Activated CD8-positive, alpha-beta memory T cell treated with anti-CD3 and anti-CD28 coated beads for 36 hours (primary cell): ENCODE measurements at regions not wholly inside any gene's neighbourhood (a gene's known extent, or its start where the extent isn't known, plus 50 kb on each side); places are given as distances from the start of the nearest gene placed in this dataset.
"Not testable (repeated sequence)": the region's sequence is repeated elsewhere in the genome, so short reads cannot be mapped to it uniquely, and the experiment has no call there.

ENCODE experiments used
- CTCF ChIA-PET: fragments of 350-600 bp; sonication (Branson Sonifier 250); formaldehyde crosslinking; loops from one replicate; lab custom pipeline; 2021; ENCODE audit warnings: antibody characterized with exemption; lab: Charles Lee
- POLR2A ChIA-PET: fragments of 350-600 bp; sonication (Branson Sonifier 250); formaldehyde crosslinking; loops from one replicate; lab custom pipeline; 2021; ENCODE audit warnings: antibody characterized with exemption; lab: Charles Lee

GRCh38 chr5:99410386-99410785 lies 481.6 kb upstream of the CHD1 start:
- POLR2A ChIA-PET, CTCF ChIA-PET: not testable (repeated sequence)

GRCh38 chr5:99404764-99405302 lies 476.0 kb upstream of the CHD1 start:
- POLR2A ChIA-PET, CTCF ChIA-PET: not testable (repeated sequence)

GRCh38 chr5:99400571-99400970 lies 471.8 kb upstream of the CHD1 start:
- CTCF ChIA-PET, POLR2A ChIA-PET: not testable (repeated sequence)

GRCh38 chr5:99398976-99399375 lies 470.2 kb upstream of the CHD1 start:
- CTCF ChIA-PET, result no interaction called here
- POLR2A ChIA-PET, result no interaction called here

GRCh38 chr5:99386406-99387077 lies 457.7 kb upstream of the CHD1 start:
- ChIA-PET POLR2A (no interaction called here), CTCF (no interaction called here)

GRCh38 chr5:99379187-99379586 lies 450.4 kb upstream of the CHD1 start:
- POLR2A ChIA-PET, result no interaction called here

GRCh38 chr5:99378443-99378842 lies 449.6 kb upstream of the CHD1 start:
- CTCF ChIA-PET, result no interaction called here
- POLR2A ChIA-PET, result no interaction called here

More at GRCh38 chr5:99379187-99379586, 450.4 kb upstream of the CHD1 start:
- CTCF ChIA-PET, result no interaction called here

GRCh38 chr5:99369797-99370593 lies 441.2 kb upstream of the CHD1 start:
- CTCF ChIA-PET, result no interaction called here
- POLR2A ChIA-PET, result no interaction called here

- ChIA-PET POLR2A (no interaction called here), CTCF (no interaction called here)
These were observed 439.9 kb upstream of the CHD1 start for GRCh38 chr5:99368726-99369125.

- POLR2A ChIA-PET, result no interaction called here
- CTCF ChIA-PET, result no interaction called here
These were observed 427.1 kb upstream of the CHD1 start for GRCh38 chr5:99355881-99356280.

GRCh38 chr5:99349787-99350186 lies 421.0 kb upstream of the CHD1 start:
- CTCF ChIA-PET, result no interaction called here
- POLR2A ChIA-PET, result no interaction called here

GRCh38 chr5:99348597-99348996 lies 419.8 kb upstream of the CHD1 start:
- ChIA-PET POLR2A (no interaction called here), CTCF (no interaction called here)

GRCh38 chr5:99339758-99340157 lies 411.0 kb upstream of the CHD1 start:
- POLR2A ChIA-PET, result not testable (repeated sequence)

GRCh38 chr5:99334936-99335335 lies 406.1 kb upstream of the CHD1 start:
- CTCF ChIA-PET, result no interaction called here
- POLR2A ChIA-PET, result no interaction called here

More at GRCh38 chr5:99339758-99340157, 411.0 kb upstream of the CHD1 start:
- CTCF ChIA-PET, result not testable (repeated sequence)

- CTCF ChIA-PET, result no interaction called here
These were observed 402.3 kb upstream of the CHD1 start for GRCh38 chr5:99331061-99331460.

GRCh38 chr5:99320436-99320835 lies 391.6 kb upstream of the CHD1 start:
- CTCF ChIA-PET, result no interaction called here
- POLR2A ChIA-PET, result no interaction called here

More at GRCh38 chr5:99331061-99331460, 402.3 kb upstream of the CHD1 start:
- POLR2A ChIA-PET, result no interaction called here

- ChIA-PET CTCF (no interaction called here), POLR2A (no interaction called here)
These were observed 388.3 kb upstream of the CHD1 start for GRCh38 chr5:99317136-99317535.

- POLR2A ChIA-PET, result no interaction called here
- CTCF ChIA-PET, result no interaction called here
These were observed 387.7 kb upstream of the CHD1 start for GRCh38 chr5:99316484-99316883.

- POLR2A ChIA-PET, result no interaction called here
- CTCF ChIA-PET, result no interaction called here
These were observed 386.8 kb upstream of the CHD1 start for GRCh38 chr5:99315413-99316183.

GRCh38 chr5:99314721-99315120 lies 385.9 kb upstream of the CHD1 start:
- POLR2A ChIA-PET, result no interaction called here
- CTCF ChIA-PET, result no interaction called here
